Activated CD8-positive, alpha-beta T cell treated with anti-CD3 and anti-CD28 coated beads for 36 hours (primary cell): ENCODE measurements at regions not wholly inside any gene's neighbourhood (a gene's known extent, or its start where the extent isn't known, plus 50 kb on each side); places are given as distances from the start of the nearest gene placed in this dataset.

Source experiments
- ATAC-seq: fragments of 200-7000 bp; cut with Tn5 transposase; one replicate; pipeline ENCODE4 v1.10.0; 2021; ENCODE audit warnings: mild to moderate bottlenecking, moderate library complexity
- CTCF ChIA-PET: fragments of 350-600 bp; sonication (Branson Sonifier 250); formaldehyde crosslinking; loops from one replicate; lab custom pipeline; 2021; ENCODE audit warnings: antibody characterized with exemption; lab: Charles Lee
- POLR2A ChIA-PET: fragments of 350-600 bp; sonication (Branson Sonifier 250); formaldehyde crosslinking; loops from one replicate; lab custom pipeline; 2021; ENCODE audit warnings: antibody characterized with exemption; lab: Charles Lee
- DNase-seq: peaks from one replicate; pipeline ENCODE4 v3.0.0-alpha.2; 2020
- H3K27ac Mint-ChIP-seq: one replicate; pipeline ENCODE4 v1.8.0; 2021; ENCODE audit warnings: mild to moderate bottlenecking, mixed read lengths
- H3K27me3 Mint-ChIP-seq: one replicate; pipeline ENCODE4 v1.8.0; 2021; ENCODE audit warnings: mixed read lengths
- H3K36me3 Mint-ChIP-seq: one replicate; pipeline ENCODE4 v1.8.0; 2021; ENCODE audit warnings: low read depth, mixed read lengths
- H3K4me1 Mint-ChIP-seq: one replicate; pipeline ENCODE4 v1.8.0; 2021; ENCODE audit warnings: low read depth, mixed read lengths
- H3K4me3 Mint-ChIP-seq: one replicate; pipeline ENCODE4 v1.8.0; 2021; ENCODE audit warnings: mild to moderate bottlenecking, moderate library complexity, mixed read lengths
- H3K9me3 Mint-ChIP-seq: one replicate; pipeline ENCODE4 v1.8.0; 2021; ENCODE audit warnings: mixed read lengths
- intact Hi-C: fragments of 100-400 bp; cut with micrococcal nuclease; formaldehyde crosslinking; loops from one replicate; pipeline ENCODE4 v1.10.0; 2022
- TF ChIP-seq, protein P1 (sequence below): fragments of 200-600 bp; IDR thresholded peaks from one replicate; pipeline ENCODE4 v1.8.0; 2022; ENCODE audit warnings: antibody characterized with exemption, mild to moderate bottlenecking

DNA sequence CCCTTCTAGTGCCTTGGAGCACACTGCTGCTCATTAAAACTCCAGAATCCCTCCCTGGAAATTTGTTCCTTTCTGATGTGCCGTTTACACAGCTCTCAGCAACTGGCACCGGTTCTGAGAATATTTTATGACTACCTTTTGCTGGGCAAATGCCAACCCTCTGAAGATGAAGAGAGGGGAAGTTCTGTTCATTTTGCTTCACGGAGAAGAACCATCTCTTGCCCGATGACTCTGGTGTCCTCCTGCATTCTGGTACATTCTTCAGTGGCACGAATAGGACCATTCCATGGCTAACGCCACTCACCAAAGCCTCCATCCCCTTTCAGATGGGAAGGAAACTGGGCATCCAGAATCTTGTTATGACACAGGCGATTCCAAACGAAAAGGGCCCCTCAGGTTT, 96.2 kb upstream of the SIM2 start:
- no peak overlapping the region for H3K4me3 Mint-ChIP-seq
- intact Hi-C loops, result no loop called here
- ChIA-PET CTCF (interaction anchor here (1.9 kb wide), 1 partner anchor 28 kb away, joined by 6 read pairs; no protein-coding TSS in a partner anchor), POLR2A (interaction anchor here (1.6 kb wide), 1 partner anchor 10 kb away, joined by 5 read pairs; no protein-coding TSS in a partner anchor)
- H3K27me3 Mint-ChIP-seq, result no peaks in the 10 kb centered on the region
- H3K27ac Mint-ChIP-seq, result peak overlapping the region; percentile 82
- peaks cover 15% of the 10 kb centered on the region for H3K4me1 Mint-ChIP-seq
- DNase-seq (no peak), ATAC-seq (no peak)
- no peaks in the 10 kb centered on the region for H3K9me3 Mint-ChIP-seq
- H3K36me3 Mint-ChIP-seq, result no peaks in the 10 kb centered on the region
- TF ChIP-seq, protein P1, sequence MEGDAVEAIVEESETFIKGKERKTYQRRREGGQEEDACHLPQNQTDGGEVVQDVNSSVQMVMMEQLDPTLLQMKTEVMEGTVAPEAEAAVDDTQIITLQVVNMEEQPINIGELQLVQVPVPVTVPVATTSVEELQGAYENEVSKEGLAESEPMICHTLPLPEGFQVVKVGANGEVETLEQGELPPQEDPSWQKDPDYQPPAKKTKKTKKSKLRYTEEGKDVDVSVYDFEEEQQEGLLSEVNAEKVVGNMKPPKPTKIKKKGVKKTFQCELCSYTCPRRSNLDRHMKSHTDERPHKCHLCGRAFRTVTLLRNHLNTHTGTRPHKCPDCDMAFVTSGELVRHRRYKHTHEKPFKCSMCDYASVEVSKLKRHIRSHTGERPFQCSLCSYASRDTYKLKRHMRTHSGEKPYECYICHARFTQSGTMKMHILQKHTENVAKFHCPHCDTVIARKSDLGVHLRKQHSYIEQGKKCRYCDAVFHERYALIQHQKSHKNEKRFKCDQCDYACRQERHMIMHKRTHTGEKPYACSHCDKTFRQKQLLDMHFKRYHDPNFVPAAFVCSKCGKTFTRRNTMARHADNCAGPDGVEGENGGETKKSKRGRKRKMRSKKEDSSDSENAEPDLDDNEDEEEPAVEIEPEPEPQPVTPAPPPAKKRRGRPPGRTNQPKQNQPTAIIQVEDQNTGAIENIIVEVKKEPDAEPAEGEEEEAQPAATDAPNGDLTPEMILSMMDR, result no peak

DNA sequence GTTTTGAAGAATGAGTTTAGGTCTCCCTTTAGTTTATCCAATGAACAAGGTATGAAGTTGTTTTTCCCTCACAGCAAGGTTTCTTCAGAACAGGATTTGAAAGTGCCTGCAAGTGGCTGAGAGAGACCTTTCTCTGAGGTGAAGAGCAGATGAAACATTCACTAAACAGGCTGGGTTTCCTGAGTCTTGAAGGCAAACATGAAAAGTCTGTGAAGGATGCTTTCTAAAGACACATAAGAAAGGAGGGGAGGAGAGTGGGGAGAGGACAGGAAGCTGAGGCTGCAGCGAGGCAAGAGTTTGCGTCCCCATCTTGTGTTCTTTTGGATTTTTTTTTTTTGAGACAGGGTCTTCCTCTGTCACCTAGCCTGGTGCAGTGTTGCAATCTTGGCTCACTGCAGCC, 95.7 kb upstream of the SIM2 start:
- ChIA-PET CTCF (interaction anchor here (1.9 kb wide), 1 partner anchor 28 kb away, joined by 6 read pairs; no protein-coding TSS in a partner anchor), POLR2A (interaction anchor here (1.6 kb wide), 1 partner anchor 11 kb away, joined by 5 read pairs; no protein-coding TSS in a partner anchor)
- Mint-ChIP-seq H3K9me3 (no peaks in the 10 kb centered on the region), H3K27me3 (no peaks in the 10 kb centered on the region), H3K4me3 (no peak overlapping the region), H3K27ac (peak overlapping the region; percentile 82), H3K36me3 (no peaks in the 10 kb centered on the region), H3K4me1 (peaks cover 15% of the 10 kb centered on the region)
- intact Hi-C loops, result no loop called here
- DNase-seq, result peak; percentile 8
- TF ChIP-seq, protein P1, result no peak
- peak; percentile 45 for ATAC-seq

DNA sequence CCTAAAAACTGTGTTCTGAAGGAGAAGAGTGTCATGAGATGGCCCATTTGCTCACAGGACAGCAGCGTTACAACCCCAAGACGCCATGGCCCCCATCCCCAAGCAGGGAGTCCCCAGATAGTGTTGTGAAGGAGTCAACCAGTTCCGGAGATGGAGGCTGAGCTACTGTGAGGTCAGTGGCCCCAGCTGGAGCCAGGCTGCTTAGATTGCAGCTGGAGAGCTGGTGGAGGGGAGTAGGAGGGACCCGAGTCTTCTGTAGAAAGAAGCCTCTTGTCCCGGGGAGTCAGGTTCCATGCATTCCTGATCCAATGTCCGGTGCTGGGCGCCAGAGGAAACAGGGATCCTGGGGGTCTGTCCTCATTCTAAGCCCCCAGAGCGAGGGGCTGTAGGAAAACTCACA, 93.5 kb upstream of the SIM2 start:
- ATAC-seq (no peak), DNase-seq (no peak)
- Mint-ChIP-seq H3K4me3 (no peak overlapping the region), H3K27me3 (no peaks in the 10 kb centered on the region), H3K36me3 (no peaks in the 10 kb centered on the region), H3K4me1 (peaks cover 15% of the 10 kb centered on the region), H3K9me3 (peaks cover 9% of the 10 kb centered on the region), H3K27ac (no peak overlapping the region)
- TF ChIP-seq, protein P1, result no peak
- ChIA-PET POLR2A (no interaction called here), CTCF (interaction anchor here (1.8 kb wide), 1 partner anchor 25 kb away, joined by 10 read pairs; no protein-coding TSS in a partner anchor)
- intact Hi-C loops, result no loop called here

DNA sequence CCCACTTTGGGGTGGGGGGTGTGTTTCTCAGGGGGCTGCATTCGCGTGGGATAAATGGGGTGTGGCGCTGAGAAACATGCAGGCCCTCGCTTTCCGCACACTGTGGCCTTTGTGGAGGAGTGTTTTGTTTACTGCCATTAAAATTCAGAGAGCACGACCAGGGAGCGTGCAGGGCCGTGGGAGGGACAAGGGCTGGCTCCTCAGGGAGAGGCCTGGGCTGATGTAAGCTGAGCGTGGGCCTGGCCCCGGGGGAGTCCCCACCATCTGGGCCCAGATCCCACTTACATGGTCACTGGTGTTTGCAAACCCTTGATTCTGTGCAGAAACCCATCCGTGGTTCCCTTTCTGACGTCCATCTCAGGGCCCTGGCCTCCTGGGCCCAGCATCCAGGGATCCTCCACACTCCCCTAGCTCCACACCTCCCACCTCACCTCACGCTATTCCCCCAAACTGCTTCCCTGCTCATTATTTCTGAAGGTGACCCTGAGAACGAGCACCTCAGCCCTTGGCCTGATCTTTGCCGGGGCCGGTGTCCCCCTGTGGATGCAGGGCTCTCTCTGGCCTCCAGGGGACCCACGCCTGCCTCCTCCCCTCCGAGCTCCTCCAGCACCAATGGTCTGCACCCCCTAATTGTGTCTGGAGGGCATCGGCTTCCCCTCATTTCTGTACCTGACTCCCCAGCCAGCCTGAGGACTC, 92.5 kb upstream of the SIM2 start:
- CTCF ChIA-PET, result interaction anchor here (1.8 kb wide), 1 partner anchor 24 kb away, joined by 10 read pairs; no protein-coding TSS in a partner anchor

DNA sequence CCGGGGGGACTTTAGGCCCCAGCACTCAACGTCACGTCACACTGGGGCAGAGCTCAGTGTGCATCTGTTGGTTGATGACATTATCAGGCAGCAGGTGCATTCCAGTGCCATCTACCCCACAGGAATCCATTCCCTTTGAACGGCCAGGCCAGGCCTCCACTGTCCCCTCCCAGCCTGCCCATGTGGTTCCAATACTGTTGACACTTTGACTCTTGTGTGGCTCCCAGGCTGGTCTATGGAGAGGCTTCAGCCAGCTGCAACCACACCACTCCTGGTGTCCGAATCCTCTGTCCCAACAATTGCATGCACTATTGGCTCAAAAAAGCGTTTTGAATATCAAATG, 92.0 kb upstream of the SIM2 start:
- ChIA-PET CTCF (interaction anchor here (1.8 kb wide), 1 partner anchor 23 kb away, joined by 10 read pairs; no protein-coding TSS in a partner anchor), POLR2A (no interaction called here)
- H3K9me3 Mint-ChIP-seq, result peaks cover 9% of the 10 kb centered on the region
- intact Hi-C loops, result no loop called here
- ATAC-seq (no peak), DNase-seq (no peak)
- no peaks in the 10 kb centered on the region for H3K36me3 Mint-ChIP-seq
- no peak overlapping the region for H3K4me3 Mint-ChIP-seq
- H3K27me3 Mint-ChIP-seq, result no peaks in the 10 kb centered on the region
- peaks cover 15% of the 10 kb centered on the region for H3K4me1 Mint-ChIP-seq
- TF ChIP-seq, protein P1, result no peak
- H3K27ac Mint-ChIP-seq, result no peak overlapping the region

More for the DNA sequence above, 92.5 kb upstream of the SIM2 start:
- Mint-ChIP-seq H3K9me3 (peaks cover 9% of the 10 kb centered on the region), H3K36me3 (no peaks in the 10 kb centered on the region), H3K4me3 (no peak overlapping the region), H3K4me1 (peaks cover 15% of the 10 kb centered on the region), H3K27ac (no peak overlapping the region), H3K27me3 (no peaks in the 10 kb centered on the region)
- POLR2A ChIA-PET, result no interaction called here
- ATAC-seq (no peak), DNase-seq (no peak)
- TF ChIP-seq, protein P1, result no peak
- intact Hi-C loops, result no loop called here
